ENCODE measurements at regions not wholly inside any gene's neighbourhood (a gene's known extent, or its start where the extent isn't known, plus 50 kb on each side); places are given as distances from the start of the nearest gene placed in this dataset.

DNA sequence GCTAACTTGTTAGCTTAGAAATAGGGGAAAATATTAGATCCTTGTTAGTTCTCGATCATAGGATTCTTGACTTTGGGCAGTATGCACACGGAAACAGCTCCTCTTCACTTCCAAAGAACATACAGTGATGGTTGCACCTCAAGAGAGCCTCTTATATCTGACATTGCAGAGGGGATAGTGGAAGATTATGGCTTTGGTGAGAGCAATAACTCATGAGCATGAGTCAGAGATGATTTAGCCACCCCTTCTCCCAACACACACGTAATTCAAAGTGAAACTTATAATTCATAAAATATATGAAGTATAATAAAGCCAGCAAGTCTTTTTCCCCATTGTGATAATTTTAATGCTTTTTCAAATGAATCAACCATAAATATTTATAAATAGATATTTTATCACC lies 683.7 kb downstream of the POM121L12 start:
- no peak overlapping the region for H3K9ac ChIP-seq (ENCODE audit: insufficient read depth in 1 of 2, low read depth in 2 of 2, low read length in 2 of 2)

DNA sequence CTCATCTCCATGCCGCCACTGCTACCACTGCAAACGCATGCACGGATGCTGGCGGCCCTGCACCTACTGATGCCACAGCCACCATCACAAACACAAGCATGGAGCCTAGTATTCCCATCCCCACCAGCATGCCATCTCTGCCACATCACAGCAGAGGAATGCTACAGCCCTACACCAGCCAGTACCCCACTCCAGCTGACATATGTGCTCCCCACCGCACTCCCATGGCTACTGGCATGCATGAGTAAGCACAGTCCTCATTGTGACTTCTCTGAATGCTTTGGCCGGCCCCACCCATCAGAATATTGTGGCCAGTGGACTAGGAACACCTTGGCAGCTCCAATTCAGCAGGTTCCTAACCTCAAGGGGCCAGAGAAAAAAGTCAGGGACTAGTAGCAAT lies 705.5 kb downstream of the POM121L12 start:
- Histone ChIP-seq H3K36me3 (ENCODE audit: control insufficient read depth, insufficient read depth, low read length) (no peaks in the 10 kb centered on the region), H3K9me3 (replicated peaks; ENCODE audit: control insufficient read depth, insufficient read depth, low read depth, low read length) (no peaks in the 10 kb centered on the region), H3K79me2 (ENCODE audit: control insufficient read depth, insufficient read depth, low read length) (no peaks in the 10 kb centered on the region; the same call in 2 of the 3 replicates), H3K27me3 (ENCODE audit: control insufficient read depth in 2 of 2, insufficient read depth in 2 of 2, low read length in 2 of 2) (no peaks in the 10 kb centered on the region), H4K20me1 (replicated peaks; ENCODE audit: control insufficient read depth, insufficient read depth, low read length) (no peaks in the 10 kb centered on the region), H3K4me1 (replicated peaks in 1 of 2; ENCODE audit: control insufficient read depth in 2 of 2, insufficient read depth in 2 of 2, low read length in 2 of 2) (no peaks in the 10 kb centered on the region), H3K4me2 (ENCODE audit: insufficient read depth, low read length) (no peak overlapping the region), H3K9ac (ENCODE audit: insufficient read depth in 1 of 2, low read depth in 2 of 2, low read length in 2 of 2) (no peak overlapping the region), H3K27ac (ENCODE audit: extremely low read depth, low read depth, low read length) (no peak overlapping the region), H3K9me1 (ENCODE audit: control insufficient read depth, insufficient read depth, low read length) (no peaks in the 10 kb centered on the region), H3K4me3 (no peak overlapping the region), H2AFZ (ENCODE audit: low read depth, low read length) (no peak overlapping the region)
- WGBS (ENCODE audit: insufficient coverage, low coverage, missing lambda C conversion rate): 61% methylated on average over 6 of the region's 6 CpGs
- ChIA-PET POLR2A (interaction anchor here (0.7 kb wide), 1 partner anchor 30 kb away, joined by 3 read pairs; no protein-coding TSS in a partner anchor), CTCF (ENCODE audit: low intra/inter-chr PET ratio) (no interaction called here)
- no peak for DNase-seq (ENCODE audit: extremely low read depth in 1 of 4, low spot score in 3 of 4)
- no TSS peak for BruUV-seq (replicated peaks)
- TF ChIP-seq, protein P1, sequence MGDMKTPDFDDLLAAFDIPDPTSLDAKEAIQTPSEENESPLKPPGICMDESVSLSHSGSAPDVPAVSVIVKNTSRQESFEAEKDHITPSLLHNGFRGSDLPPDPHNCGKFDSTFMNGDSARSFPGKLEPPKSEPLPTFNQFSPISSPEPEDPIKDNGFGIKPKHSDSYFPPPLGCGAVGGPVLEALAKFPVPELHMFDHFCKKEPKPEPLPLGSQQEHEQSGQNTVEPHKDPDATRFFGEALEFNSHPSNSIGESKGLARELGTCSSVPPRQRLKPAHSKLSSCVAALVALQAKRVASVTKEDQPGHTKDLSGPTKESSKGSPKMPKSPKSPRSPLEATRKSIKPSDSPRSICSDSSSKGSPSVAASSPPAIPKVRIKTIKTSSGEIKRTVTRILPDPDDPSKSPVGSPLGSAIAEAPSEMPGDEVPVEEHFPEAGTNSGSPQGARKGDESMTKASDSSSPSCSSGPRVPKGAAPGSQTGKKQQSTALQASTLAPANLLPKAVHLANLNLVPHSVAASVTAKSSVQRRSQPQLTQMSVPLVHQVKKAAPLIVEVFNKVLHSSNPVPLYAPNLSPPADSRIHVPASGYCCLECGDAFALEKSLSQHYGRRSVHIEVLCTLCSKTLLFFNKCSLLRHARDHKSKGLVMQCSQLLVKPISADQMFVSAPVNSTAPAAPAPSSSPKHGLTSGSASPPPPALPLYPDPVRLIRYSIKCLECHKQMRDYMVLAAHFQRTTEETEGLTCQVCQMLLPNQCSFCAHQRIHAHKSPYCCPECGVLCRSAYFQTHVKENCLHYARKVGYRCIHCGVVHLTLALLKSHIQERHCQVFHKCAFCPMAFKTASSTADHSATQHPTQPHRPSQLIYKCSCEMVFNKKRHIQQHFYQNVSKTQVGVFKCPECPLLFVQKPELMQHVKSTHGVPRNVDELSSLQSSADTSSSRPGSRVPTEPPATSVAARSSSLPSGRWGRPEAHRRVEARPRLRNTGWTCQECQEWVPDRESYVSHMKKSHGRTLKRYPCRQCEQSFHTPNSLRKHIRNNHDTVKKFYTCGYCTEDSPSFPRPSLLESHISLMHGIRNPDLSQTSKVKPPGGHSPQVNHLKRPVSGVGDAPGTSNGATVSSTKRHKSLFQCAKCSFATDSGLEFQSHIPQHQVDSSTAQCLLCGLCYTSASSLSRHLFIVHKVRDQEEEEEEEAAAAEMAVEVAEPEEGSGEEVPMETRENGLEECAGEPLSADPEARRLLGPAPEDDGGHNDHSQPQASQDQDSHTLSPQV (IDR thresholded peaks at IDR 0.05): no peak
- TF ChIP-seq, protein P2, sequence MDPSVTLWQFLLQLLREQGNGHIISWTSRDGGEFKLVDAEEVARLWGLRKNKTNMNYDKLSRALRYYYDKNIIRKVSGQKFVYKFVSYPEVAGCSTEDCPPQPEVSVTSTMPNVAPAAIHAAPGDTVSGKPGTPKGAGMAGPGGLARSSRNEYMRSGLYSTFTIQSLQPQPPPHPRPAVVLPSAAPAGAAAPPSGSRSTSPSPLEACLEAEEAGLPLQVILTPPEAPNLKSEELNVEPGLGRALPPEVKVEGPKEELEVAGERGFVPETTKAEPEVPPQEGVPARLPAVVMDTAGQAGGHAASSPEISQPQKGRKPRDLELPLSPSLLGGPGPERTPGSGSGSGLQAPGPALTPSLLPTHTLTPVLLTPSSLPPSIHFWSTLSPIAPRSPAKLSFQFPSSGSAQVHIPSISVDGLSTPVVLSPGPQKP (CRISPR knock-in tag; IDR thresholded peaks at IDR 0.05): no peak
- TF ChIP-seq ZFPM2 (CRISPR knock-in tag; IDR thresholded peaks at IDR 0.05) (no peak), ZNF212 (CRISPR knock-in tag; IDR thresholded peaks at IDR 0.05) (no peak)
- ATAC-seq: no peak
- intact Hi-C loops (cut with micrococcal nuclease): no loop called here
- no peak for FAIRE-seq
- in situ Hi-C loops (cut with MboI): no loop called here

More for the DNA sequence above, 683.7 kb downstream of the POM121L12 start:
- intact Hi-C loops (cut with micrococcal nuclease): no loop called here
- ChIA-PET POLR2A (no interaction called here), CTCF (ENCODE audit: low intra/inter-chr PET ratio) (no interaction called here)
- Histone ChIP-seq H3K79me2 (ENCODE audit: control insufficient read depth, insufficient read depth, low read length) (no peaks in the 10 kb centered on the region), H3K4me1 (replicated peaks in 1 of 2; ENCODE audit: control insufficient read depth in 2 of 2, insufficient read depth in 2 of 2, low read length in 2 of 2) (no peaks in the 10 kb centered on the region), H3K9me3 (replicated peaks; ENCODE audit: control insufficient read depth, insufficient read depth, low read depth, low read length) (no peaks in the 10 kb centered on the region; the same call in 1 of the 2 replicates), H3K9me1 (ENCODE audit: control insufficient read depth, insufficient read depth, low read length) (no peaks in the 10 kb centered on the region), H4K20me1 (replicated peaks; ENCODE audit: control insufficient read depth, insufficient read depth, low read length) (no peaks in the 10 kb centered on the region), H3K27me3 (ENCODE audit: control insufficient read depth in 2 of 2, insufficient read depth in 2 of 2, low read length in 2 of 2) (no peaks in the 10 kb centered on the region), H3K4me3 (no peak overlapping the region), H3K4me2 (ENCODE audit: insufficient read depth, low read length) (no peak overlapping the region), H3K27ac (ENCODE audit: extremely low read depth, low read depth, low read length) (no peak overlapping the region), H2AFZ (ENCODE audit: low read depth, low read length) (no peak overlapping the region), H3K36me3 (ENCODE audit: control insufficient read depth, insufficient read depth, low read length) (no peaks in the 10 kb centered on the region)
- 27% methylated on average over 3 of the region's 3 CpGs for WGBS (ENCODE audit: insufficient coverage, low coverage, missing lambda C conversion rate)
- FAIRE-seq (no peak), ATAC-seq (no peak), DNase-seq (ENCODE audit: extremely low read depth in 1 of 4, low spot score in 3 of 4) (no peak)
- no TSS peak for BruUV-seq (replicated peaks)
- TF ChIP-seq, protein P3, sequence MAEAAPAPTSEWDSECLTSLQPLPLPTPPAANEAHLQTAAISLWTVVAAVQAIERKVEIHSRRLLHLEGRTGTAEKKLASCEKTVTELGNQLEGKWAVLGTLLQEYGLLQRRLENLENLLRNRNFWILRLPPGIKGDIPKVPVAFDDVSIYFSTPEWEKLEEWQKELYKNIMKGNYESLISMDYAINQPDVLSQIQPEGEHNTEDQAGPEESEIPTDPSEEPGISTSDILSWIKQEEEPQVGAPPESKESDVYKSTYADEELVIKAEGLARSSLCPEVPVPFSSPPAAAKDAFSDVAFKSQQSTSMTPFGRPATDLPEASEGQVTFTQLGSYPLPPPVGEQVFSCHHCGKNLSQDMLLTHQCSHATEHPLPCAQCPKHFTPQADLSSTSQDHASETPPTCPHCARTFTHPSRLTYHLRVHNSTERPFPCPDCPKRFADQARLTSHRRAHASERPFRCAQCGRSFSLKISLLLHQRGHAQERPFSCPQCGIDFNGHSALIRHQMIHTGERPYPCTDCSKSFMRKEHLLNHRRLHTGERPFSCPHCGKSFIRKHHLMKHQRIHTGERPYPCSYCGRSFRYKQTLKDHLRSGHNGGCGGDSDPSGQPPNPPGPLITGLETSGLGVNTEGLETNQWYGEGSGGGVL (CRISPR knock-in tag; IDR thresholded peaks at IDR 0.05): no peak
- in situ Hi-C loops (cut with MboI): no loop called here
